Gastrocnemius medialis (tissue), 4 donors: ENCODE measurements at regions not wholly inside any gene's neighbourhood (a gene's known extent, or its start where the extent isn't known, plus 50 kb on each side); places are given as distances from the start of the nearest gene placed in this dataset.

ENCODE experiments used
- ATAC-seq, 2 donors: fragments of 150-250 bp; one replicate each; pipeline ENCODE4 v1.9.1; 2016
- DNase-seq, 2 donors: peaks; one replicate each; pipeline ENCODE4 v3.0.0-alpha.2; 2019
- H3K27ac ChIP-seq, 4 donors: fragments of 200-600 bp; sonication (generic); 1 replicate in 1 of 4; 2 replicates in 3 of 4; pipeline ENCODE4 v1.5.1; 2016 to 2018; ENCODE audit warnings: mild to moderate bottlenecking in 2 of 4, moderate library complexity in 1 of 4
- H3K27me3 ChIP-seq, 3 donors: fragments of 200-600 bp; sonication (generic) in 2 of 3; 1 replicate in 1 of 3; 2 replicates in 2 of 3; pipeline versions ENCODE4 v1.5.1 to v1.6.0; 2016 to 2019; ENCODE audit warnings: mild to moderate bottlenecking in 1 of 3, moderate library complexity in 1 of 3
- H3K36me3 ChIP-seq, 2 donors: fragments of 200-600 bp; sonication (generic) in 1 of 2; one replicate each; pipeline ENCODE4 v1.5.1; 2017 to 2018
- H3K4me1 ChIP-seq, 2 donors: fragments of 200-600 bp; sonication (generic) in 1 of 2; one replicate each; pipeline ENCODE4 v1.5.1; 2016 to 2017; ENCODE audit warnings: mild to moderate bottlenecking in 2 of 2
- H3K4me3 ChIP-seq, 4 donors: fragments of 200-600 bp; sonication (generic) in 3 of 4; 1 replicate in 1 of 4; 2 replicates in 3 of 4; pipeline ENCODE4 v1.5.1; 2016 to 2019; ENCODE audit warnings: mild to moderate bottlenecking in 2 of 4
- H3K9me3 ChIP-seq, 3 donors: fragments of 200-600 bp; sonication (generic) in 2 of 3; 1 replicate in 1 of 3; 2 replicates in 2 of 3; pipeline ENCODE4 v1.5.1; 2016 to 2019
- CTCF ChIP-seq, 5 experiments: fragments of 450-650 bp in 3 of 5; fragments of 200-600 bp in 2 of 5; sonication (generic) in 2 of 5; IDR thresholded peaks in 4 of 5; conservative IDR thresholded peaks in 1 of 5; 1 replicate in 4 of 5; 2 replicates in 1 of 5; pipeline ENCODE4 v1.5.1; 2016 to 2019; ENCODE audit warnings: antibody characterized with exemption in 5 of 5, mild to moderate bottlenecking in 3 of 5, moderate library complexity in 3 of 5
- POLR2A ChIP-seq, 2 donors: fragments of 450-650 bp; IDR thresholded peaks; one replicate each; pipeline ENCODE4 v1.6.1; 2017; ENCODE audit warnings: antibody characterized with exemption in 2 of 2, mild to moderate bottlenecking in 2 of 2, moderate library complexity in 2 of 2
- in situ Hi-C, 4 donors: fragments of 200-750 bp; cut with MboI; loops; one replicate each; pipeline versions ENCODE4 v1.15.0 to v1.8.0; 2017; ENCODE audit warnings: low sequenced_read_pairs in 4 of 4
- intact Hi-C: fragments of 100-400 bp; cut with DNase I; formaldehyde crosslinking; loops from one replicate; pipeline ENCODE4 v1.15.1; 2023; ENCODE audit warnings: low total_unique reads

GRCh38 chr16:54564841-54565240 is 278.3 kb upstream of the IRX3 start:
- H3K4me3 ChIP-seq = no peak overlapping the region
- no peaks in the 10 kb centered on the region for H3K4me1 ChIP-seq
- no peak for DNase-seq
- TF ChIP-seq CTCF (IDR thresholded peaks at IDR 0.05 in 4 of 5, conservative IDR thresholded peaks at IDR 0.05 in 1 of 5) (no peak), POLR2A (IDR thresholded peaks at IDR 0.05) (no peak)
- no peaks in the 10 kb centered on the region for H3K9me3 ChIP-seq
- no peaks in the 10 kb centered on the region for H3K27me3 ChIP-seq
- no peak for ATAC-seq
- in situ Hi-C loops = no loop called here
- no peak overlapping the region for H3K27ac ChIP-seq
- intact Hi-C loops = no loop called here
- no peaks in the 10 kb centered on the region for H3K36me3 ChIP-seq

- no peaks in the 10 kb centered on the region for H3K4me1 ChIP-seq
- ATAC-seq (no peak), DNase-seq (no peak)
- H3K27me3 ChIP-seq = no peaks in the 10 kb centered on the region
- intact Hi-C loops = no loop called here
- in situ Hi-C loops = no loop called here
- H3K27ac ChIP-seq = no peak overlapping the region
- no peaks in the 10 kb centered on the region for H3K9me3 ChIP-seq
- TF ChIP-seq POLR2A (IDR thresholded peaks at IDR 0.05) (no peak), CTCF (IDR thresholded peaks at IDR 0.05 in 4 of 5, conservative IDR thresholded peaks at IDR 0.05 in 1 of 5) (no peak)
- H3K4me3 ChIP-seq = no peak overlapping the region
- H3K36me3 ChIP-seq = no peaks in the 10 kb centered on the region
These were observed 268.0 kb upstream of the IRX3 start for GRCh38 chr16:54554581-54554980.

- in situ Hi-C loops = no loop called here
- TF ChIP-seq POLR2A (IDR thresholded peaks at IDR 0.05) (no peak), CTCF (IDR thresholded peaks at IDR 0.05 in 4 of 5, conservative IDR thresholded peaks at IDR 0.05 in 1 of 5) (no peak)
- H3K27me3 ChIP-seq = peaks cover 0 to 14% (median 0%) of the 10 kb centered on the region in 3 donors
- no peak overlapping the region for H3K27ac ChIP-seq
- H3K9me3 ChIP-seq = no peaks in the 10 kb centered on the region
- DNase-seq (no peak), ATAC-seq (no peak)
- H3K4me1 ChIP-seq = no peaks in the 10 kb centered on the region
- no peak overlapping the region for H3K4me3 ChIP-seq
- H3K36me3 ChIP-seq = no peaks in the 10 kb centered on the region
- intact Hi-C loops = no loop called here
These were observed 261.7 kb upstream of the IRX3 start for GRCh38 chr16:54548281-54548680.

- H3K27ac ChIP-seq = no peak overlapping the region
- no peaks in the 10 kb centered on the region for H3K4me1 ChIP-seq
- in situ Hi-C loops (no loop called here), intact Hi-C loops (no loop called here)
- no peak overlapping the region for H3K4me3 ChIP-seq
- TF ChIP-seq CTCF (IDR thresholded peaks at IDR 0.05 in 4 of 5, conservative IDR thresholded peaks at IDR 0.05 in 1 of 5) (no peak), POLR2A (IDR thresholded peaks at IDR 0.05) (no peak)
- ATAC-seq = no peak
- H3K27me3 ChIP-seq = peaks cover 0 to 14% (median 0%) of the 10 kb centered on the region in 3 donors
- H3K36me3 ChIP-seq = no peaks in the 10 kb centered on the region
- H3K9me3 ChIP-seq = no peaks in the 10 kb centered on the region
- no peak for DNase-seq
These were observed 260.5 kb upstream of the IRX3 start for GRCh38 chr16:54547052-54547451.

- H3K4me3 ChIP-seq = no peak overlapping the region
- in situ Hi-C loops = no loop called here
- H3K27me3 ChIP-seq = peaks cover 0 to 14% (median 0%) of the 10 kb centered on the region in 3 donors
- ATAC-seq (no peak), DNase-seq (no peak)
- H3K36me3 ChIP-seq = no peaks in the 10 kb centered on the region
- no peak overlapping the region for H3K27ac ChIP-seq
- no peak for TF ChIP-seq POLR2A (IDR thresholded peaks at IDR 0.05)
- TF ChIP-seq CTCF (IDR thresholded peaks at IDR 0.05 in 4 of 5, conservative IDR thresholded peaks at IDR 0.05 in 1 of 5) = no peak
- intact Hi-C loops = no loop called here
- no peaks in the 10 kb centered on the region for H3K9me3 ChIP-seq
- H3K4me1 ChIP-seq = no peaks in the 10 kb centered on the region
These were observed 259.9 kb upstream of the IRX3 start for GRCh38 chr16:54546521-54546920.
